DOHH2 (cell line): ENCODE measurements at regions not wholly inside any gene's neighbourhood (a gene's known extent, or its start where the extent isn't known, plus 50 kb on each side); places are given as distances from the start of the nearest gene placed in this dataset.

Experiments
- H3F3A ChIP-seq: fragments of 200-600 bp; sonication (generic), shearing (Covaris generic); 2 replicates; pipeline ENCODE4 v1.6.0; 2016; ENCODE audit warnings: antibody characterized with exemption, mild to moderate bottlenecking; ENCODE audit not compliant: control insufficient read depth, insufficient read depth
- H3K27ac ChIP-seq: fragments of 200-600 bp; sonication (generic); 2 replicates; pipeline ENCODE4 v1.5.1; 2014; ENCODE audit warnings: low read depth, mild to moderate bottlenecking, low read length, moderate library complexity
- H3K27me3 ChIP-seq: fragments of 200-600 bp; sonication (generic); 2 replicates; pipeline ENCODE4 v1.6.1; 2014; ENCODE audit warnings: mild to moderate bottlenecking, low read length, mixed read lengths; ENCODE audit not compliant: control insufficient read depth
- H3K36me3 ChIP-seq: fragments of 200-600 bp; sonication (generic); 2 replicates; pipeline ENCODE4 v1.6.1; 2014; ENCODE audit warnings: mild to moderate bottlenecking, low read length, moderate library complexity, mixed read lengths; ENCODE audit not compliant: control insufficient read depth
- H3K4me1 ChIP-seq: fragments of 200-600 bp; sonication (generic); 2 replicates; pipeline ENCODE4 v1.6.1; 2014; ENCODE audit warnings: mild to moderate bottlenecking, low read length, mixed read lengths; ENCODE audit not compliant: control insufficient read depth
- H3K4me2 ChIP-seq: fragments of 200-600 bp; sonication (generic); 2 replicates; pipeline ENCODE4 v1.6.0; 2014; ENCODE audit warnings: mild to moderate bottlenecking, low read length, moderate library complexity
- H3K4me3 ChIP-seq: fragments of 200-600 bp; sonication (generic); 2 replicates; pipeline ENCODE4 v1.5.1; 2014; ENCODE audit warnings: mild to moderate bottlenecking, low read length, mixed read lengths
- H3K79me2 ChIP-seq: fragments of 200-600 bp; sonication (generic); 2 replicates; pipeline ENCODE4 v1.6.1; 2014; ENCODE audit warnings: mild to moderate bottlenecking, low read length, mixed read lengths; ENCODE audit not compliant: control insufficient read depth
- H3K9me2 ChIP-seq: fragments of 200-600 bp; sonication (generic); replicated peaks from 2 replicates; pipeline ENCODE4 v1.6.1; 2014; ENCODE audit warnings: mild to moderate bottlenecking, low read length, mixed read lengths; ENCODE audit not compliant: control insufficient read depth
- H3K9me3 ChIP-seq: fragments of 200-600 bp; sonication (generic); 2 replicates; pipeline ENCODE4 v1.6.1; 2014; ENCODE audit warnings: antibody characterized with exemption, low read length, mixed read lengths; ENCODE audit not compliant: control insufficient read depth, insufficient read depth
- H4K20me1 ChIP-seq: fragments of 200-600 bp; sonication (generic); 2 replicates; pipeline ENCODE4 v1.6.0; 2014; ENCODE audit warnings: low read depth, mild to moderate bottlenecking, antibody characterized with exemption, low read length, moderate library complexity; ENCODE audit not compliant: control insufficient read depth, insufficient read depth
- EZH2phosphoT487 ChIP-seq: fragments of 200-600 bp; sonication (generic); IDR thresholded peaks from 2 replicates; pipeline ENCODE4 v1.6.1; 2017; ENCODE audit warnings: borderline replicate concordance, mild to moderate bottlenecking, antibody characterized with exemption, low read length, moderate library complexity, mixed read lengths
- TF ChIP-seq, protein P1 (sequence below): fragments of 200-600 bp; sonication (generic); IDR thresholded peaks from one replicate; pipeline ENCODE4 v1.5.1; 2014; ENCODE audit warnings: antibody characterized with exemption, mild to moderate bottlenecking, low read depth, low read length; ENCODE audit not compliant: poor library complexity, severe bottlenecking

DNA sequence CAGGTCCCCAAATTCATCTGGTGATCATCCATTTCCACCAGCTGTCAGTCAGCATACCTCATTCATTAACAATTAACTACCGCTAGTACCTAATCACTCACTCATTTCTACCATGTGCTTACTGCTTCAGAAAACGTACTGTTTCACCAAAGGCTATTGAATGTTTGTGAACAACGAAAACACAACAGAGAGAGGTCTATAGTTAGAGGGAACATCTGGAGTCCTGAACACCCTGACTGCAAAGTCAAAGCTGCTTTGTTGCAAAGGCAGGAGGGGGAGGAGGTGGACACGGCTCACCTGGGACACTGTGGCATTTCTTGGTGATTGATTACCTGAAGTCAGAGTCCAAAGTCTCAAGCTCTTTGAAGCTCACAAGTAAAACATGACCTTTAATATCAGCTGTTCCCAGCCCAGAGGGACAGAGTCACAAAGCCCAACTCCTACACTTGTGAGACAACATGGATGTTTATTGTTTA lies 342.3 kb upstream of the ADARB2 start:
- Histone ChIP-seq H3F3A (no peaks in the 10 kb centered on the region), H3K27me3 (peaks cover 4% of the 10 kb centered on the region; the same call in 1 of the 2 replicates), H3K27ac (no peak overlapping the region), H3K36me3 (no peaks in the 10 kb centered on the region), H3K9me2 (no peaks in the 10 kb centered on the region), H3K4me3 (no peak overlapping the region), H3K79me2 (no peaks in the 10 kb centered on the region), H3K9me3 (no peaks in the 10 kb centered on the region), H3K4me2 (no peak overlapping the region), H3K4me1 (no peaks in the 10 kb centered on the region), H4K20me1 (no peaks in the 10 kb centered on the region)
- TF ChIP-seq EZH2phosphoT487: no peak
- TF ChIP-seq, protein P1, sequence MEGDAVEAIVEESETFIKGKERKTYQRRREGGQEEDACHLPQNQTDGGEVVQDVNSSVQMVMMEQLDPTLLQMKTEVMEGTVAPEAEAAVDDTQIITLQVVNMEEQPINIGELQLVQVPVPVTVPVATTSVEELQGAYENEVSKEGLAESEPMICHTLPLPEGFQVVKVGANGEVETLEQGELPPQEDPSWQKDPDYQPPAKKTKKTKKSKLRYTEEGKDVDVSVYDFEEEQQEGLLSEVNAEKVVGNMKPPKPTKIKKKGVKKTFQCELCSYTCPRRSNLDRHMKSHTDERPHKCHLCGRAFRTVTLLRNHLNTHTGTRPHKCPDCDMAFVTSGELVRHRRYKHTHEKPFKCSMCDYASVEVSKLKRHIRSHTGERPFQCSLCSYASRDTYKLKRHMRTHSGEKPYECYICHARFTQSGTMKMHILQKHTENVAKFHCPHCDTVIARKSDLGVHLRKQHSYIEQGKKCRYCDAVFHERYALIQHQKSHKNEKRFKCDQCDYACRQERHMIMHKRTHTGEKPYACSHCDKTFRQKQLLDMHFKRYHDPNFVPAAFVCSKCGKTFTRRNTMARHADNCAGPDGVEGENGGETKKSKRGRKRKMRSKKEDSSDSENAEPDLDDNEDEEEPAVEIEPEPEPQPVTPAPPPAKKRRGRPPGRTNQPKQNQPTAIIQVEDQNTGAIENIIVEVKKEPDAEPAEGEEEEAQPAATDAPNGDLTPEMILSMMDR: no peak

DNA sequence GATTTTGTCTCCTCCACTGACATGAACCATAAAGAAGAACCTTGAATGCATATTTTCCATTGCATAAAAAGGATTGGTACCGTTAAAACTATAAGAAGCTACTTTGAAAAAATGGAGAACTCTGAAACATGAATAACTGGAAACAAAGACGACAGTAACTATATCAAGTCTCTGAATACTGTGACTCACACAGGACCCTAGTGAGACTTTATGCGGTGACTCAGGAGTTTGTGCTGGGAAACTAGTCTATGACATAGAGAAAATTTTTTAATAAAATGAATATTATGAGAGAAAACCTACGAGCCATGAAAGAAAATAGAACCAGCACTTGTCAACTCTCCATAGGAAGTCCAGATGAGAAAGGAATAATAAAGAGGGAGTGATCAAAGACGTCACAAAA lies 339.9 kb upstream of the ADARB2 start:
- Histone ChIP-seq H3K79me2 (no peaks in the 10 kb centered on the region), H3K4me3 (no peak overlapping the region), H3K36me3 (no peaks in the 10 kb centered on the region), H3K27ac (no peak overlapping the region), H3K4me2 (no peak overlapping the region), H3K9me3 (no peaks in the 10 kb centered on the region), H3K4me1 (no peaks in the 10 kb centered on the region), H4K20me1 (no peaks in the 10 kb centered on the region), H3K27me3 (peaks cover 4% of the 10 kb centered on the region; the same call in 1 of the 2 replicates), H3F3A (no peaks in the 10 kb centered on the region), H3K9me2 (no peaks in the 10 kb centered on the region)
- TF ChIP-seq, protein P1: no peak
- no peak for TF ChIP-seq EZH2phosphoT487

DNA sequence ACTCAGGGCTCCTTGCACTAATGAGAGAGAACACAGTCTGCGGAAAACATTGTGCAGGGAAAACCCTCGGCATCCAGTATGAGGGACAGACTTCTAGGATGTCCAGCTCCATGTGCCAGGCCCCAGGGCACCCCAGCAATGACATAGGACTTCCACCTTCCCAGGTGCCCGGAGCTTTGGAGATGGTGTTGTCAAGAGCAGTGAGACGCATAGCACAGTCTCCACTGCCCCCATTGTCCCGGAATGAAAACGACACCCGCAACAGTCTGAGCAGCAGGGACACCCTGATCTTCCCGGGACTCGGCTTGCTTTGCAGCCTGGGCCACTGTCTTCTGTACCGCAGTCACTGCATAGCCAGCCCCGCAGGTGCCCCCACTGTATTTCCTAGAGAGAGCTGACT lies 339.2 kb upstream of the ADARB2 start:
- Histone ChIP-seq H3K79me2 (no peaks in the 10 kb centered on the region), H3K4me1 (no peaks in the 10 kb centered on the region), H3K27ac (no peak overlapping the region), H3K36me3 (no peaks in the 10 kb centered on the region), H3K9me3 (no peaks in the 10 kb centered on the region), H3K4me2 (no peak overlapping the region), H3K27me3 (peaks cover 4% of the 10 kb centered on the region; the same call in 1 of the 2 replicates), H4K20me1 (no peaks in the 10 kb centered on the region), H3K9me2 (no peaks in the 10 kb centered on the region), H3K4me3 (no peak overlapping the region), H3F3A (no peaks in the 10 kb centered on the region)
- no peak for TF ChIP-seq EZH2phosphoT487
- TF ChIP-seq, protein P1: no peak

DNA sequence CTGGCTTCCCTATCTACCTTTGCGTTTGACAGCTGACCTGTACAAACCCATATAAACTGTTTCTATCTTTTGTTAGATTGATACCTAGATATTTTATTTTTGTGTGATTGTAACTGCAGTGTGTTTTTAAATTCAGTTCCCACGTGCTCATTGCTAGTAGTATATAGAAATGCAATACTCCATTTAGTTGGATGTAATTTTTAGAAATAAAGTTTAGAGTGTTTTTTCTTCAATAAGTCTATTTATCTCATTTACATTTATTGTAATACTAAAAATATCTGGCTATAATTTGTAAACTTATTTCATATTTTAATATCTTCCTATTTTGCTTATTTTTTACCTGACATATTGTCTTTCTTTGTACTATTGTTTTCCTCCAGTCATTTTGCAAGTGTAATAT lies 329.7 kb upstream of the ADARB2 start:
- H3K4me3 ChIP-seq: no peak overlapping the region
- no peaks in the 10 kb centered on the region for H3K36me3 ChIP-seq

More for the DNA sequence above, 329.7 kb upstream of the ADARB2 start:
- TF ChIP-seq EZH2phosphoT487: no peak
- TF ChIP-seq, protein P1: no peak
- H3K4me1 ChIP-seq: no peaks in the 10 kb centered on the region
- no peaks in the 10 kb centered on the region for H3K27me3 ChIP-seq
- no peaks in the 10 kb centered on the region for H4K20me1 ChIP-seq
- H3K9me3 ChIP-seq: no peaks in the 10 kb centered on the region
- no peaks in the 10 kb centered on the region for H3K79me2 ChIP-seq
- H3K9me2 ChIP-seq: no peaks in the 10 kb centered on the region
- H3K27ac ChIP-seq: no peak overlapping the region
- no peaks in the 10 kb centered on the region for H3F3A ChIP-seq
- H3K4me2 ChIP-seq: no peak overlapping the region
